ENCODE measurements at regions not wholly inside any gene's neighbourhood (a gene's known extent, or its start where the extent isn't known, plus 50 kb on each side); places are given as distances from the start of the nearest gene placed in this dataset.

DNA sequence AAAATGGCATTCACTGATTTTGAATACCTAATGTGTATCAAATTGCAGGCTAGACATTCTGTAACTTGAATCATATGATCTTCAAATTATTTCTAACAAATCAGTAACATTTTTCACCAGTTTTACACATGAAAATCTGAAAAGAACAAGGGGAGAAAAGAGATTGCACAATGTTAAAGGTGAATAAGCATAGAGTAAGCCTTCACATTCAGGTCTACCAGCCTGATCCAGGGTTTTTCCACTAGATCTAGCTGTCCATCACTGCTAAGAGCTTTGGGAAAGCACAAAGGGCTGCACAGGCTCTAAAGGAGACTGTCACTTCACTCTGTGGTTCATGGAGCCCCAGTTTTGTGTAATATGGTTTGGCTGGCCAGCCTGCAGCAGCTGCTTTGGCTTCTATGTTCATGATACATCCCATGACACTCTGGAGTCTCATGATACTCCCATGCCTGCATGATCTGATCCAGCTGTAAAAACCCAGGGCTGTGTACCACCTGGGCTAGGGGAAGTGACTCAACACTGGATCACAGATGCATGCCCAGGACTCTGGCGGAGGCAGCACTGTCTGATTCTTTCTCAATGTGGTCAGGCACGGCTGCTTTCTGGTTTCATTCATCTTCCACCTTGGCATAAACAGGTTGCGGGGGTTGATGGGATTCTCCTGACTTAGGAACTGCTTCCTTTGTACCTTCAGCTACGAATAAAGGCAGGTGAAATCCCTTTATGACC, 859.7 kb downstream of the GALC start:
- no peak for TF ChIP-seq MYC (IDR thresholded peaks at IDR 0.05; ENCODE audit: low read depth, low read length)
- TF ChIP-seq, protein P1, sequence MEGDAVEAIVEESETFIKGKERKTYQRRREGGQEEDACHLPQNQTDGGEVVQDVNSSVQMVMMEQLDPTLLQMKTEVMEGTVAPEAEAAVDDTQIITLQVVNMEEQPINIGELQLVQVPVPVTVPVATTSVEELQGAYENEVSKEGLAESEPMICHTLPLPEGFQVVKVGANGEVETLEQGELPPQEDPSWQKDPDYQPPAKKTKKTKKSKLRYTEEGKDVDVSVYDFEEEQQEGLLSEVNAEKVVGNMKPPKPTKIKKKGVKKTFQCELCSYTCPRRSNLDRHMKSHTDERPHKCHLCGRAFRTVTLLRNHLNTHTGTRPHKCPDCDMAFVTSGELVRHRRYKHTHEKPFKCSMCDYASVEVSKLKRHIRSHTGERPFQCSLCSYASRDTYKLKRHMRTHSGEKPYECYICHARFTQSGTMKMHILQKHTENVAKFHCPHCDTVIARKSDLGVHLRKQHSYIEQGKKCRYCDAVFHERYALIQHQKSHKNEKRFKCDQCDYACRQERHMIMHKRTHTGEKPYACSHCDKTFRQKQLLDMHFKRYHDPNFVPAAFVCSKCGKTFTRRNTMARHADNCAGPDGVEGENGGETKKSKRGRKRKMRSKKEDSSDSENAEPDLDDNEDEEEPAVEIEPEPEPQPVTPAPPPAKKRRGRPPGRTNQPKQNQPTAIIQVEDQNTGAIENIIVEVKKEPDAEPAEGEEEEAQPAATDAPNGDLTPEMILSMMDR (IDR thresholded peaks at IDR 0.05; ENCODE audit: low read depth, low read length), result no peak

All from NB4 (cell line).